ENCODE measurements at regions not wholly inside any gene's neighbourhood (a gene's known extent, or its start where the extent isn't known, plus 50 kb on each side); places are given as distances from the start of the nearest gene placed in this dataset.
"Not testable (repeated sequence)": the region's sequence is repeated elsewhere in the genome, so short reads cannot be mapped to it uniquely, and the experiment has no call there.

DNA sequence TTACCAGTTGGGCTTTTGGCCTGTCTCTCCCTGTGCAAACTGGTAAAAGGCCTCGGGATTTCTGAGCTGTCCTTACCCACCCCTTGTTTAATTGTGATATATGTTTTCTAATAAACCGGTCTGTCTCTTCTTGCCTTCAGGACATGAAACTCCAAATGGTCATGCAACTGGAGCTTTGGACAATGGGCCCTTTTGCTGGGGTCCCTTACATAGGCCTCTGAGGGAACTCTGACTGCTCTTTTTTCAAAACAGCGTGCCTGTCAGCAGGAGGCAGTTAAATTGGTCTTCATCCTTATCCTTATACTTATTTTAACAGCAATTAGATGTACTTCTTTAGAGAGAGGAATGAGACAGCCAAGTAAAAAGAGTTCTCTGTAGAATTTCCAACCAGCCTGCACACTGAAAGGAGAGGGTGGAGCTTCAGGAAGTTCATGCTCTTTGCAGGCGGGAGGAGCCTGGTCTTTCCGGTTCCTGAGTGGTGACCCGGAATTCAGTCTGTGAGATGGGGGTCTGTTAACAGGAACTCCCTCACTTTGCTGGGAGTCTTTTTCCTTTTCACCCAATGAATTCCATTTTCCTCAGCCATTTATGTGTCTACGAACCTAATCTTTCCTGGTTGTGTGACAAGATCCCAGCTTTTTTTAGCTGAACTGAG is 299.6 kb upstream of the GJE1 start:
- Histone ChIP-seq H3K27me3 (ENCODE audit: control insufficient read depth, insufficient read depth, low read length) (no peaks in the 10 kb centered on the region), H3K4me3 (ENCODE audit: low read depth, low read length) (no peak overlapping the region), H3K36me3 (ENCODE audit: control insufficient read depth, insufficient read depth, low read length) (no peaks in the 10 kb centered on the region)
- DNase-seq (ENCODE audit: low read depth): no peak
- TF ChIP-seq, protein P1, sequence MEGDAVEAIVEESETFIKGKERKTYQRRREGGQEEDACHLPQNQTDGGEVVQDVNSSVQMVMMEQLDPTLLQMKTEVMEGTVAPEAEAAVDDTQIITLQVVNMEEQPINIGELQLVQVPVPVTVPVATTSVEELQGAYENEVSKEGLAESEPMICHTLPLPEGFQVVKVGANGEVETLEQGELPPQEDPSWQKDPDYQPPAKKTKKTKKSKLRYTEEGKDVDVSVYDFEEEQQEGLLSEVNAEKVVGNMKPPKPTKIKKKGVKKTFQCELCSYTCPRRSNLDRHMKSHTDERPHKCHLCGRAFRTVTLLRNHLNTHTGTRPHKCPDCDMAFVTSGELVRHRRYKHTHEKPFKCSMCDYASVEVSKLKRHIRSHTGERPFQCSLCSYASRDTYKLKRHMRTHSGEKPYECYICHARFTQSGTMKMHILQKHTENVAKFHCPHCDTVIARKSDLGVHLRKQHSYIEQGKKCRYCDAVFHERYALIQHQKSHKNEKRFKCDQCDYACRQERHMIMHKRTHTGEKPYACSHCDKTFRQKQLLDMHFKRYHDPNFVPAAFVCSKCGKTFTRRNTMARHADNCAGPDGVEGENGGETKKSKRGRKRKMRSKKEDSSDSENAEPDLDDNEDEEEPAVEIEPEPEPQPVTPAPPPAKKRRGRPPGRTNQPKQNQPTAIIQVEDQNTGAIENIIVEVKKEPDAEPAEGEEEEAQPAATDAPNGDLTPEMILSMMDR (IDR thresholded peaks at IDR 0.05; ENCODE audit: insufficient read depth, low read length, severe bottlenecking): no peak
- FAIRE-seq: no peak

DNA sequence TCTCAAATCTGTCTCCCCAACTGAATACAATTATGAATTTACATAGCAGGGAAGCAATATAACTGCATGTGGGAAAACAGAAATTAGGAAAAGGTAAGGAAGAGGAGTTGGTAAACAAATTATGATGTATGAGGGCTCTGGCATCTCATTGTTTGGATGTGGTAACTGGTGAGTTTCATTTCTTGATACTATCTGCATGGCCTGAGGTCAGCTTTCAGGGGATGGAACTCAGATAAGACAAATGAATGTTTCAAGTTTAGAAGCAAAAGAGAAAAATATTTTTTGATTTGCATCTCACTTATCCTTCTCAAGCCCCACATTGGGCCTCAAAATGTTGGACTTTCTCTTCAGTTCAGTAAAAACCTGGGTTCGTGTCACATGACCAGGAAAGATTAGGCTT is 302.2 kb upstream of the GJE1 start:
- TF ChIP-seq, protein P1 (IDR thresholded peaks at IDR 0.05; ENCODE audit: insufficient read depth, low read length, severe bottlenecking): no peak
- H3K36me3 ChIP-seq (ENCODE audit: control insufficient read depth, insufficient read depth, low read length): no peaks in the 10 kb centered on the region
- no peaks in the 10 kb centered on the region for H3K27me3 ChIP-seq (ENCODE audit: control insufficient read depth, insufficient read depth, low read length)
- FAIRE-seq (no peak), DNase-seq (ENCODE audit: low read depth) (no peak)
- H3K4me3 ChIP-seq (ENCODE audit: low read depth, low read length): no peak overlapping the region

DNA sequence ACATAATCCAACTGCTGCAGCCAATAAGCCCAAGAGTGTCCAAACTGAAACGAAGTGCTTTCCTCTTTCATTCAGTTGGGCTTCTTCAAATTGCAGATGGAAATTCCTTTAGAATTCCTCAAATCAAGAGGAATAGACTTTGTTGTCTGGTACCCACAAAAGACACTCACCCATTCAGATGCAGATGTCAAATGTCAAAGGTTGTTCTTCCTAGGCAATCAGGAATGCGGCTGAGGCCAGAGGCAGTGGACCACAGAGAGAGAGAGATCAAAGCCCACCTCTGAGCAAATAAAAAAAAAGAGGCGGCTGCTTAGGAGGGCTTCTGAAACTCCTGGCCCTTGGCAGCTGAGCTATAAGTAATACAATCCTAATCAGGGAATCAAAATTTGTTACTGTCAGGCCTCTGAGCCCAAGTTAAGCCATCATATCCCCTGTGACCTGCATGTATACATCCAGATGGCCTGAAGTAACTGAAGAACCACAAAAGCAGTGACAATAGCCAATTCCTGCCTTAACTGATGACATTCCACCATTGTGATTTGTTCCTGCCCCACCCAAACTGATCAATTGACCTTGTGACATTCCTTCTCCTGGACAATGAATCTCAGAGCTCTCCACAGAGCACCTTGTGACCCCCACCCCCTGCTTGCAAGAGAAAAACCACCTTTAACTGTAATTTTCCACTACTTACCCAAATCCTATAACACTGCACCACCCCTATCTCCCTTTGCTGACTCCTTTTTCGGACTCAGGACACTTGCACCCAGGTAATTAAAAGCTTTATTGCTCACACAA is 303.0 kb upstream of the GJE1 start:
- Histone ChIP-seq H3K4me3 (ENCODE audit: low read depth, low read length) (no peak overlapping the region), H3K27me3 (ENCODE audit: control insufficient read depth, insufficient read depth, low read length) (no peaks in the 10 kb centered on the region), H3K36me3 (ENCODE audit: control insufficient read depth, insufficient read depth, low read length) (no peaks in the 10 kb centered on the region)
- DNase-seq (ENCODE audit: low read depth) (no peak), FAIRE-seq (no peak)
- TF ChIP-seq, protein P1 (IDR thresholded peaks at IDR 0.05; ENCODE audit: insufficient read depth, low read length, severe bottlenecking): no peak

DNA sequence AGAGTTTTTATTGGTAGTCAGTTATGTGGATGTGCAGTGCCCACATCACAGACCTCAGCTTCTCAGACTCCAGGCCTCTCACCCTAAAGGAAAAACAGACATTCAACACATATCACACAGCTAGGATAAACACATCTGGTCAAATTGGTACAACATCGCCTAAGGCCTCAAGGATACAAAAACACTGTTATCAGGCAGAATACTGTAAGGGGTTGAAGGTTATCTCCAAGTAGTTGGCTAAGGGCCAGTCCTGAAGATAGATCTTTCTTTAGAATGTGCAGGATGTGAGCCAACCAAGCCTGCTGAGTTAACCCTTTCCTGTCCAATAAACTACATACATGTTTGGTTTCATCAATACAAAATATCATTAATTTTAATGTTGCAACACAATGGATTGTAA is 308.4 kb upstream of the GJE1 start:
- Histone ChIP-seq H3K4me3 (ENCODE audit: low read depth, low read length) (no peak overlapping the region), H3K36me3 (ENCODE audit: control insufficient read depth, insufficient read depth, low read length) (no peaks in the 10 kb centered on the region), H3K27me3 (ENCODE audit: control insufficient read depth, insufficient read depth, low read length) (no peaks in the 10 kb centered on the region)
- no peak for DNase-seq (ENCODE audit: low read depth)
- FAIRE-seq: no peak
- TF ChIP-seq, protein P1 (IDR thresholded peaks at IDR 0.05; ENCODE audit: insufficient read depth, low read length, severe bottlenecking): no peak

DNA sequence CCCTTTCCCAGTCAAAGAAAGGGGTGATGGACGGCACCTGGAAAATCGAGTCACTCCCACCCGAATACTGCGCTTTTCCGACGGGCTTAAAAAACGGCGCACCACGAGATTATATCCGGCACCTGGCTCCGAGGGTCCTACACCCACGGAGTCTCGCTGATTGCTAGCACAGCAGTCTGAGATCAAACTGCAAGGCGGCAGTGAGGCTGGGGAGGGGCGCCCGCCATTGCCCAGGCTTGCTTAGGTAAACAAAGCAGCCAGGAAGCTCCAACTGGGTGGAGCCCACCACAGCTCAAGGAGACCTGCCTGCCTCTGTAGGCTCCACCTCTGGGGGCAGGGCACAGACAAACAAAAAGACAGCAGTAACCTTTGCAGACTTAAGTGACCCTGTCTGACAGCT is 317.7 kb upstream of the GJE1 start:
- H3K4me3 ChIP-seq (ENCODE audit: low read depth, low read length); FAIRE-seq; H3K27me3 ChIP-seq (ENCODE audit: control insufficient read depth, insufficient read depth, low read length); DNase-seq (ENCODE audit: low read depth); H3K36me3 ChIP-seq (ENCODE audit: control insufficient read depth, insufficient read depth, low read length): not testable (repeated sequence)

DNA sequence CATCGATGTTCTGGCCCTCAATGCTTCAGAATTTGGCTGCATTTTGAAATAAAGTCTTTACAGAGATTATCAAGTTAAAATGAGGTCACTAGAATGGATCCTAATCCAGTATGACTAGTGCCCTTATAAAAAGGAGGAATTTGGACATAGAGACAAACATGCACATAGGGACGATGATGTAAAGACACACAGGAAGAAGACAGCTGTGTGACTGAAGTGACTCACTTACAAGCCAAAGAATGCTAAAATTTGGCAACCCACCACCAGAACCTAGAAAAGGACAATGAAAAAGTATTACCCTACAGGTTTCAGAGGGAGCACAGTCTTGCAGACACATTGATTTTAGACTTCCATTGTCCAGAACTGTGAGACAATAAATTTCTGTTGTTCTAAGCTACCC is 322.8 kb upstream of the GJE1 start:
- no peak for FAIRE-seq
- Histone ChIP-seq H3K4me3 (ENCODE audit: low read depth, low read length) (no peak overlapping the region), H3K36me3 (ENCODE audit: control insufficient read depth, insufficient read depth, low read length) (no peaks in the 10 kb centered on the region), H3K27me3 (ENCODE audit: control insufficient read depth, insufficient read depth, low read length) (peaks cover 2% of the 10 kb centered on the region)
- TF ChIP-seq, protein P1 (IDR thresholded peaks at IDR 0.05; ENCODE audit: insufficient read depth, low read length, severe bottlenecking): no peak
- no peak for DNase-seq (ENCODE audit: low read depth)

Measured in bronchial epithelial cell (primary cell).